ENCODE measurements at regions not wholly inside any gene's neighbourhood (a gene's known extent, or its start where the extent isn't known, plus 50 kb on each side); places are given as distances from the start of the nearest gene placed in this dataset.

DNA sequence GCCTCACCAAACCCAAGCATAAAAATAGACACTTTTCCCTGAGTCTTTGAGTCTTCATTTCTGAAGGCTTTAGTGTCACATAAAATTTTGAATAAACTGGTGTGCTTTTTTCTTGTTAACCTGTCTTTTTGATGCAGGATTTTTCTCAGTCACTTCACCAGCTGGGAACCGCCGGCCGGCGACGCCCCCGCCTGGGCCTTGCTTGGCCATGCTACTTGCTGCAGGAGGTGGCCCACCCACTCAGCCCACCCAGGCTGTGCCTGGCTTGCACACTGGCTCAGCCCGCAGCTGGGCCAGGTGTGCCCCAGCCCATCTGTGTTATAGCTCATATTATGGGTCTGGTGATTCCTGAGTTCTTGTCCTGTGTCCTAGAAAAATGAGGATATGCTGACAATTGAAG is 247.4 kb upstream of the CACNA2D1 start:
- Histone ChIP-seq H3K27me3 (no peaks in the 10 kb centered on the region), H3K27ac (no peak overlapping the region), H3K4me3 (no peak overlapping the region), H3K9me3 (no peaks in the 10 kb centered on the region), H3K36me3 (no peaks in the 10 kb centered on the region), H3K4me1 (no peaks in the 10 kb centered on the region)
- no peak for DNase-seq
- TF ChIP-seq POLR2A (IDR thresholded peaks at IDR 0.05) = no peak
- TF ChIP-seq, protein P1, sequence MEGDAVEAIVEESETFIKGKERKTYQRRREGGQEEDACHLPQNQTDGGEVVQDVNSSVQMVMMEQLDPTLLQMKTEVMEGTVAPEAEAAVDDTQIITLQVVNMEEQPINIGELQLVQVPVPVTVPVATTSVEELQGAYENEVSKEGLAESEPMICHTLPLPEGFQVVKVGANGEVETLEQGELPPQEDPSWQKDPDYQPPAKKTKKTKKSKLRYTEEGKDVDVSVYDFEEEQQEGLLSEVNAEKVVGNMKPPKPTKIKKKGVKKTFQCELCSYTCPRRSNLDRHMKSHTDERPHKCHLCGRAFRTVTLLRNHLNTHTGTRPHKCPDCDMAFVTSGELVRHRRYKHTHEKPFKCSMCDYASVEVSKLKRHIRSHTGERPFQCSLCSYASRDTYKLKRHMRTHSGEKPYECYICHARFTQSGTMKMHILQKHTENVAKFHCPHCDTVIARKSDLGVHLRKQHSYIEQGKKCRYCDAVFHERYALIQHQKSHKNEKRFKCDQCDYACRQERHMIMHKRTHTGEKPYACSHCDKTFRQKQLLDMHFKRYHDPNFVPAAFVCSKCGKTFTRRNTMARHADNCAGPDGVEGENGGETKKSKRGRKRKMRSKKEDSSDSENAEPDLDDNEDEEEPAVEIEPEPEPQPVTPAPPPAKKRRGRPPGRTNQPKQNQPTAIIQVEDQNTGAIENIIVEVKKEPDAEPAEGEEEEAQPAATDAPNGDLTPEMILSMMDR (IDR thresholded peaks at IDR 0.05) = no peak

DNA sequence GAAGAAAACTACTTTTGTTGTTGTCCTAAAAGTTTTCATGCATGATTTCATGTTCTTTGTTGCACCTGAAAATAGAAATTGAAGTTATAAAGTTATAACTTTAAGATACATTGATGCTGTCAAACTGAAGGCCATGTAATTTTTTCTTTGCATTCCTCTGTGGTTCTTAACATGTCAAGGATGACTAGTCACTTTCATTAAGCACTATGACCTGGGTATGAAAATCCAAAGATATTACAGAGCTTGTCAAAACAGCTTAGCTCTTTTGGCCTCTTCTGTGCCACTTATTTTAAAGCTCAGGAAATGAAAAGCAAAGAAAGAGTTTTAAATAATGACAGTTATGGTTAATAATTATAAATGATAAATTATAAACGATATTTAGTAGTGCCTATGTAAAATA is 241.6 kb upstream of the CACNA2D1 start:
- Histone ChIP-seq H3K4me3 (no peak overlapping the region), H3K4me1 (no peaks in the 10 kb centered on the region), H3K9me3 (no peaks in the 10 kb centered on the region), H3K36me3 (no peaks in the 10 kb centered on the region), H3K27ac (no peak overlapping the region), H3K27me3 (no peaks in the 10 kb centered on the region)
- no peak for DNase-seq
- TF ChIP-seq POLR2A (IDR thresholded peaks at IDR 0.05) = no peak
- TF ChIP-seq, protein P1 (IDR thresholded peaks at IDR 0.05) = no peak

DNA sequence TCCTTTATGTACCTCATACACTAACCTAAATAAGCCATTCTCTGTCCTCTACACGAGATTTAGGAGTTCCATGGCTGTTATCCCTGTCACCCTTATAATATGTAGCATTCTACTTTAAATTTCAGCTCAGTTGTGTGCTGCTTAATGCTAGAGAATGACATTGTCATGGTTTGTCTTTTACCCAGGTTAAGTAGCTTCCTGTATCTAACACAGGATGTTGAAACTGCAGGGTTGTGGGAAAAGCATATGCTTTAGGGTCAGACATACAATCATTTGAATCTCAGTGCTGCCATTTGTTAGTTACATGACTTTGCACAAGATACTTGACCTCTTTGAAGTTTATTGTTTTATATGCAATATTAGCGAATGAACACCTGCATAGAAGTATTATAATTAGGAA is 235.1 kb upstream of the CACNA2D1 start:
- Histone ChIP-seq H3K27ac (no peak overlapping the region), H3K4me1 (no peaks in the 10 kb centered on the region), H3K36me3 (no peaks in the 10 kb centered on the region), H3K9me3 (no peaks in the 10 kb centered on the region), H3K27me3 (no peaks in the 10 kb centered on the region), H3K4me3 (no peak overlapping the region)
- TF ChIP-seq, protein P1 (IDR thresholded peaks at IDR 0.05) = no peak
- no peak for TF ChIP-seq POLR2A (IDR thresholded peaks at IDR 0.05)
- no peak for DNase-seq

DNA sequence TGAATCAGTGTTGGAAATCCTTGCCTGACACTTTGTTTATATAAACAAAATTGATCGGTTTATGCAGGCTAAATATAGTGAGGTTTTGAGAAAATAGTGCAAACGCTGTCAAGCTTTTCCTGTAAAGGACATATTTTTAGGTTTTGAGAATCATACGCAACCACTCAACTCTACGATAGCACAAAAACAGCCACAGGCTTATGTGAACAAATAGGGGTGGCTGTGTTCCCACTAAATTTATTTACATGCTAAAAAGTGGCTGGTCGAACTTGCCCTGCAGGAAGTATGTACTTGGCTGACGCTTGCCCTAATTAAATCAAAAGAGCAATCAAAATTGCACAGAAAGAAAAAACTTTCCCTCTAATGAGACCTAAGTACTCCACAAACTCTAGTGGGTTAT is 234.7 kb upstream of the CACNA2D1 start:
- Histone ChIP-seq H3K36me3 (no peaks in the 10 kb centered on the region), H3K4me3 (no peak overlapping the region), H3K9me3 (no peaks in the 10 kb centered on the region), H3K4me1 (no peaks in the 10 kb centered on the region), H3K27ac (no peak overlapping the region), H3K27me3 (no peaks in the 10 kb centered on the region)
- no peak for DNase-seq
- no peak for TF ChIP-seq POLR2A (IDR thresholded peaks at IDR 0.05)
- TF ChIP-seq, protein P1 (IDR thresholded peaks at IDR 0.05) = no peak

DNA sequence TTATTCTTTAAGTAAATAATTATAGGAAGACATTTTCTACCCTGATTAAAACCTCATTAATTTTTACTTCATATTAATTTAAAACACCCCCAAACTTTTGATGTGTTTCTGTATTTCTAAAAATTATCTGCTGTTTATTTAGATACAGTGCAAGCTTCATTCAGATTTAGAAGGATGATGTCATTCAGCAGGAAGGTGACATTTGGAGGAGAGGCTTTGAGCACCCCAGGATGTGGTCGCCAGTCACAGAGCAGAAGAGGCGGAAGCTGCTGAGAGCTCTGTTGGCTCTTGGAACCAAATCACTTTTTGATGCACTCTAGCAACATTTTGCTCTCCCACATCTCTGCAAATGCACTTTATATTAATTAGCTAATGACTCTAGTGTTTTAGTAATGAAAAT is 233.9 kb upstream of the CACNA2D1 start:
- H3K27me3 ChIP-seq = no peaks in the 10 kb centered on the region
- TF ChIP-seq, protein P1 (IDR thresholded peaks at IDR 0.05) = no peak
- no peak for TF ChIP-seq POLR2A (IDR thresholded peaks at IDR 0.05)
- no peak overlapping the region for H3K27ac ChIP-seq
- H3K9me3 ChIP-seq = no peaks in the 10 kb centered on the region
- DNase-seq = peak in 2 of 3 donors; percentile 16 to 50
- no peak overlapping the region for H3K4me3 ChIP-seq
- no peaks in the 10 kb centered on the region for H3K36me3 ChIP-seq
- no peaks in the 10 kb centered on the region for H3K4me1 ChIP-seq

DNA sequence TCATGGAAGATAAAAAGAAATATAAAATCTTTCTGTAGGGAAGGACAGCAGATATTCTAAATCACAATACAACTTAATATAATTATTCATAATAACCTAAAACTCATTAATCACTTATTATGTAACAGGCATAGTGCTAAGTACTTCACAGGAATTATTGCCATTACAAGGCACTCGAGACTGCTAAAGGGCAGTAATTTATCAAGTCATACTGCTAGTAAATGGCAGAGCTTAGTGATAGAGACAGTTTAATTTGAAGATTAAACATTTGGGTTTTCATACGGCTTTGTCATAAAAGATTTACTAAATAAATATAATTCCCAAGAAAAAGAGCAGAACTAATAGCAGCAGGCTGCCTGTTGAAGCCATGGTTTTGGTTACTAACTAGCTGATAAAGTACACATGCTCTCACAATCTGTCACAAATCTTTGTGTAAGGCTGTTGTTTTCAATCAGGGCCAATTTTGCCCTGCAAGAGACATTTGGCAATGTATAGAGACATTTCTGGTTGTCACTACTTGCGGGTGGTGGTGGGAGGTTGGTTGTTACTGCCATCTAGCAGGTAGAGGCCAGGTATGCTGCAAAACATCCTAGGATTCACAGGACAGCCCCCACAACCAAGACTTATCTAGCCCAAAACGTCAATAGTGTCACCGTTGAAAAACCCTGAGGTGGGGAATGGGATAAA is 233.3 kb upstream of the CACNA2D1 start:
- H3K36me3 ChIP-seq = no peaks in the 10 kb centered on the region
- no peaks in the 10 kb centered on the region for H3K4me1 ChIP-seq
- TF ChIP-seq, protein P1 (IDR thresholded peaks at IDR 0.05) = no peak
- no peak for TF ChIP-seq POLR2A (IDR thresholded peaks at IDR 0.05)
- no peak overlapping the region for H3K4me3 ChIP-seq
- DNase-seq = no peak
- H3K27me3 ChIP-seq = no peaks in the 10 kb centered on the region
- no peak overlapping the region for H3K27ac ChIP-seq
- H3K9me3 ChIP-seq = no peaks in the 10 kb centered on the region

Measured in Peyer's patch (tissue), 4 donors.